Osteoblast (primary cell): ENCODE measurements at regions not wholly inside any gene's neighbourhood (a gene's known extent, or its start where the extent isn't known, plus 50 kb on each side); places are given as distances from the start of the nearest gene placed in this dataset.

Experiments used
- DNase-seq: peaks from one replicate; pipeline ENCODE4 v3.0.0; 2011; ENCODE audit warnings: low spot score, mixed read lengths; ENCODE audit not compliant: insufficient read length; ENCODE audit errors: missing footprints
- H2AFZ ChIP-seq: 2 replicates; pipeline ENCODE4 v1.6.0; 2011; ENCODE audit warnings: mild to moderate bottlenecking, low read length
- H3K27ac ChIP-seq: 2 replicates; pipeline ENCODE4 v1.5.1; 2011; ENCODE audit warnings: mild to moderate bottlenecking, low read depth, low read length, moderate library complexity
- H3K27me3 ChIP-seq: 2 replicates; pipeline ENCODE4 v1.6.0; 2012; ENCODE audit warnings: mild to moderate bottlenecking, control low read depth, inconsistent platforms, low read length, moderate library complexity; ENCODE audit not compliant: insufficient read depth
- H3K36me3 ChIP-seq: 2 replicates; pipeline ENCODE4 v1.5.1; 2011; ENCODE audit warnings: mild to moderate bottlenecking, low read length, control low read depth, moderate library complexity; ENCODE audit not compliant: insufficient read depth
- H3K4me1 ChIP-seq: 2 replicates; pipeline ENCODE4 v1.5.1; 2011; ENCODE audit warnings: mild to moderate bottlenecking, low read length, control low read depth, moderate library complexity; ENCODE audit not compliant: insufficient read depth
- H3K4me2 ChIP-seq: 2 replicates; pipeline ENCODE4 v1.6.0; 2011; ENCODE audit warnings: mild to moderate bottlenecking, low read length; ENCODE audit not compliant: insufficient read depth
- H3K4me3 ChIP-seq: fragments of 200-600 bp; sonication (generic); 3 replicates; pipeline ENCODE4 v1.5.1; 2012; ENCODE audit warnings: mild to moderate bottlenecking, low read length, inconsistent platforms; ENCODE audit not compliant: insufficient read depth
- H3K79me2 ChIP-seq: 2 replicates; pipeline ENCODE4 v1.6.0; 2012; ENCODE audit warnings: mild to moderate bottlenecking, low read length, control low read depth, inconsistent platforms; ENCODE audit not compliant: insufficient read depth
- H3K9me3 ChIP-seq: 2 replicates; pipeline ENCODE4 v1.5.1; 2011; ENCODE audit warnings: low read depth, low read length, control low read depth
- H4K20me1 ChIP-seq: 2 replicates; pipeline ENCODE4 v1.6.0; 2012; ENCODE audit warnings: mild to moderate bottlenecking, low read length, control low read depth; ENCODE audit not compliant: insufficient read depth
- TF ChIP-seq, protein P1 (sequence below): IDR thresholded peaks from 2 replicates; pipeline ENCODE4 v1.5.1; 2011; ENCODE audit warnings: mild to moderate bottlenecking, low read depth, low read length, moderate library complexity; ENCODE audit errors: extremely low read depth

- peak overlapping the region; percentile 72 for H2AFZ ChIP-seq
- DNase-seq, result no peak
Observed at GRCh38 chr9:88809355-88810161, 181.7 kb upstream of the S1PR3 start.

DNA sequence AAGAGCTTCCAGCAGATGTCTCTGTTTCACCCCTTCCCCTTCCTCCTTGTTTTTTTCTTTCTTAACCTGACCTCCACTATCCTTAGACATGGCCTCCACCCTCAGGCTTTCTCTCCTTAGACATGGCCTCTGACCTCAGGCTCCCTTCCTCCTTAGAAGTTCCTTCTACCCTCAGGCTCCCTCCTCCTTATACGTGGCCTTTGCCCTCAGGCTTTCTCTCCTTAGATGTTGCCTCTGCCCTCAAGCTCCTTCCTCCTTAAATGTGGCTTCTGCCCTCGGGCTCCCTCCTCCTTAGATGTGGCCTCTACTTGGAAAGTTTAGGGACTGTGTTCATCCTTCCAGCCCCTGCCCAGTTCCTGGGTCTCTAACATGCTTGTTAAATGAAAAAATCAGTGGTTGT lies 180.4 kb upstream of the S1PR3 start:
- no peaks in the 10 kb centered on the region for H3K27me3 ChIP-seq
- H4K20me1 ChIP-seq, result no peaks in the 10 kb centered on the region
- H3K4me3 ChIP-seq, result no peak overlapping the region
- no peak overlapping the region for H2AFZ ChIP-seq
- H3K79me2 ChIP-seq, result no peaks in the 10 kb centered on the region
- no peak for DNase-seq
- no peaks in the 10 kb centered on the region for H3K36me3 ChIP-seq
- no peaks in the 10 kb centered on the region for H3K9me3 ChIP-seq
- peaks cover 25% of the 10 kb centered on the region for H3K4me1 ChIP-seq
- H3K27ac ChIP-seq, result no peak overlapping the region
- no peak overlapping the region for H3K4me2 ChIP-seq
- TF ChIP-seq, protein P1, sequence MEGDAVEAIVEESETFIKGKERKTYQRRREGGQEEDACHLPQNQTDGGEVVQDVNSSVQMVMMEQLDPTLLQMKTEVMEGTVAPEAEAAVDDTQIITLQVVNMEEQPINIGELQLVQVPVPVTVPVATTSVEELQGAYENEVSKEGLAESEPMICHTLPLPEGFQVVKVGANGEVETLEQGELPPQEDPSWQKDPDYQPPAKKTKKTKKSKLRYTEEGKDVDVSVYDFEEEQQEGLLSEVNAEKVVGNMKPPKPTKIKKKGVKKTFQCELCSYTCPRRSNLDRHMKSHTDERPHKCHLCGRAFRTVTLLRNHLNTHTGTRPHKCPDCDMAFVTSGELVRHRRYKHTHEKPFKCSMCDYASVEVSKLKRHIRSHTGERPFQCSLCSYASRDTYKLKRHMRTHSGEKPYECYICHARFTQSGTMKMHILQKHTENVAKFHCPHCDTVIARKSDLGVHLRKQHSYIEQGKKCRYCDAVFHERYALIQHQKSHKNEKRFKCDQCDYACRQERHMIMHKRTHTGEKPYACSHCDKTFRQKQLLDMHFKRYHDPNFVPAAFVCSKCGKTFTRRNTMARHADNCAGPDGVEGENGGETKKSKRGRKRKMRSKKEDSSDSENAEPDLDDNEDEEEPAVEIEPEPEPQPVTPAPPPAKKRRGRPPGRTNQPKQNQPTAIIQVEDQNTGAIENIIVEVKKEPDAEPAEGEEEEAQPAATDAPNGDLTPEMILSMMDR, result no peak

More at GRCh38 chr9:88809355-88810161, 181.7 kb upstream of the S1PR3 start:
- Histone ChIP-seq H3K36me3 (no peaks in the 10 kb centered on the region), H3K27me3 (no peaks in the 10 kb centered on the region), H4K20me1 (no peaks in the 10 kb centered on the region), H3K4me3 (no peak overlapping the region), H3K79me2 (no peaks in the 10 kb centered on the region), H3K27ac (no peak overlapping the region), H3K9me3 (no peaks in the 10 kb centered on the region), H3K4me1 (peaks cover 13% of the 10 kb centered on the region), H3K4me2 (no peak overlapping the region)
- TF ChIP-seq, protein P1, result no peak

DNA sequence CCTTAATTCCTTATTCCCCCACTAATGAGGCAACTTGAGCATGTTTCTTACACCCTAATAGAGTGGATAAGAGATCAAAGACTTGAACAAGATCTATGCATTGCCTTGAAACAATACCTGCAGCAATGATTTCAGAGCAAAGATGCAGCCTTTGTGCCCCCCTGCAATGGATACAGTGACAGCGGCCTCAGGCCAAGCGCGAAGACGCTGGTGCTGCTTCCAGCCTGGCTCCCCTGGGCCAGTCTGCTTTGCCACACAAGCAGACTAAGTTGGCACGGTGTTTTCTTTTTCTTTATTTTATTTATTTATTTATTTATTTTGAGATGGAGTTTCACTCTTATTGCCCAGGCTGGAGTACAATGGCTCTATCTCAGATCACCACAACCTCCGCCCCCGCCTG lies 179.8 kb upstream of the S1PR3 start:
- TF ChIP-seq, protein P1, result no peak
- H3K4me3 ChIP-seq, result no peak overlapping the region
- no peaks in the 10 kb centered on the region for H4K20me1 ChIP-seq
- H3K27me3 ChIP-seq, result no peaks in the 10 kb centered on the region
- H2AFZ ChIP-seq, result no peak overlapping the region
- DNase-seq, result no peak
- H3K27ac ChIP-seq, result no peak overlapping the region
- H3K4me1 ChIP-seq, result peaks cover 32% of the 10 kb centered on the region
- H3K9me3 ChIP-seq, result no peaks in the 10 kb centered on the region
- H3K36me3 ChIP-seq, result no peaks in the 10 kb centered on the region
- H3K79me2 ChIP-seq, result no peaks in the 10 kb centered on the region
- H3K4me2 ChIP-seq, result no peak overlapping the region

DNA sequence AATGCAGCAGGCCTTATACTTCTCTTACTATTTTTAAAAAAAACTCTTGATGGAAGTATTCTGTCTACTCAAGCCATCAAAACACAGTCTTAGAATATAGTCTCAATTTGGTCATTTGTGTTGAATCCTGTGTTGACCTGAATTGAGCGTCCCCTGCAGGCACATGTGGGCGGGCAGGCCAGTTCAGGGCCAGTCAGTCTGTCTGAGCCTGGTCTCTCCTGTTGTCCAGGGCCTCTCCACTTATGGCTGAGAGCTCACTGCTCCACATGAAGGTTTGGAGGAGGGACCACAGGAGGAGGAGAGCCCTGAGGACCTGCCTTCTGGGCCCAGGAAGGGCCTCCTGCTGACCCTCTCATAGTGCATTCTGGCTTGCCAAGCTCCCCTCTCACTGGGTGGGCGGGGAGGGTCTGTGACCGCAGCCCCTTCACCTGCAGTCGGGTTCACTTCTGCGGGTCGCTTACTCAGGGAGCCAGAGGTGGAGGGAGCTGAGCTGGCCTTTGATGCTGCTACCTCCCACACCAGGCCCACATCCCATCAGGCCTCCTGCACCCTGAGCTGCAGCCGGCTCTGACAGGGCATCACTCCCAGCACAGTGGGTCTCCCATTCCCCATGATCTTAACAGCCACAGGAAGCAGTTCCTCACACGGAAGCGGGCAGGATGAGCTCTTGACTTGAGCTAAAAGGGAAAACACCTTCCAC lies 178.2 kb upstream of the S1PR3 start:
- no peak overlapping the region for H2AFZ ChIP-seq
- H3K4me1 ChIP-seq, result peaks cover 45% of the 10 kb centered on the region
- H3K36me3 ChIP-seq, result no peaks in the 10 kb centered on the region
- no peaks in the 10 kb centered on the region for H4K20me1 ChIP-seq
- no peak overlapping the region for H3K27ac ChIP-seq
- H3K9me3 ChIP-seq, result no peaks in the 10 kb centered on the region
- H3K4me3 ChIP-seq, result no peak overlapping the region
- no peak overlapping the region for H3K4me2 ChIP-seq
- no peaks in the 10 kb centered on the region for H3K27me3 ChIP-seq
- H3K79me2 ChIP-seq, result no peaks in the 10 kb centered on the region
- TF ChIP-seq, protein P1, result no peak
- DNase-seq, result no peak
